ENCODE measurements at regions not wholly inside any gene's neighbourhood (a gene's known extent, or its start where the extent isn't known, plus 50 kb on each side); places are given as distances from the start of the nearest gene placed in this dataset.

GRCh38 chr2:18924386-18924785 lies 335.0 kb upstream of the NT5C1B start:
- Histone ChIP-seq H3K9ac (no peak overlapping the region), H4K20me1 (ENCODE audit: insufficient read depth) (no peaks in the 10 kb centered on the region), H3K4me1 (ENCODE audit: low read depth, poor library complexity, severe bottlenecking) (peaks cover 9% of the 10 kb centered on the region), H3K79me2 (ENCODE audit: insufficient read depth, low read depth) (no peaks in the 10 kb centered on the region), H3K4me2 (no peak overlapping the region), H3K4me3 (IDR thresholded peaks at IDR 0.05; ENCODE audit: insufficient read depth, low read depth, low read length) (no peak overlapping the region), H3K27ac (no peak overlapping the region), H3K36me3 (ENCODE audit: insufficient read depth) (no peaks in the 10 kb centered on the region), H2AFZ (ENCODE audit: low read depth) (no peak overlapping the region), H3K27me3 (ENCODE audit: insufficient read depth, low read depth) (no peaks in the 10 kb centered on the region)
- TF ChIP-seq, protein P1, sequence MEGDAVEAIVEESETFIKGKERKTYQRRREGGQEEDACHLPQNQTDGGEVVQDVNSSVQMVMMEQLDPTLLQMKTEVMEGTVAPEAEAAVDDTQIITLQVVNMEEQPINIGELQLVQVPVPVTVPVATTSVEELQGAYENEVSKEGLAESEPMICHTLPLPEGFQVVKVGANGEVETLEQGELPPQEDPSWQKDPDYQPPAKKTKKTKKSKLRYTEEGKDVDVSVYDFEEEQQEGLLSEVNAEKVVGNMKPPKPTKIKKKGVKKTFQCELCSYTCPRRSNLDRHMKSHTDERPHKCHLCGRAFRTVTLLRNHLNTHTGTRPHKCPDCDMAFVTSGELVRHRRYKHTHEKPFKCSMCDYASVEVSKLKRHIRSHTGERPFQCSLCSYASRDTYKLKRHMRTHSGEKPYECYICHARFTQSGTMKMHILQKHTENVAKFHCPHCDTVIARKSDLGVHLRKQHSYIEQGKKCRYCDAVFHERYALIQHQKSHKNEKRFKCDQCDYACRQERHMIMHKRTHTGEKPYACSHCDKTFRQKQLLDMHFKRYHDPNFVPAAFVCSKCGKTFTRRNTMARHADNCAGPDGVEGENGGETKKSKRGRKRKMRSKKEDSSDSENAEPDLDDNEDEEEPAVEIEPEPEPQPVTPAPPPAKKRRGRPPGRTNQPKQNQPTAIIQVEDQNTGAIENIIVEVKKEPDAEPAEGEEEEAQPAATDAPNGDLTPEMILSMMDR (conservative IDR thresholded peaks at IDR 0.05; ENCODE audit: low read depth, low read length), result no peak

DNA sequence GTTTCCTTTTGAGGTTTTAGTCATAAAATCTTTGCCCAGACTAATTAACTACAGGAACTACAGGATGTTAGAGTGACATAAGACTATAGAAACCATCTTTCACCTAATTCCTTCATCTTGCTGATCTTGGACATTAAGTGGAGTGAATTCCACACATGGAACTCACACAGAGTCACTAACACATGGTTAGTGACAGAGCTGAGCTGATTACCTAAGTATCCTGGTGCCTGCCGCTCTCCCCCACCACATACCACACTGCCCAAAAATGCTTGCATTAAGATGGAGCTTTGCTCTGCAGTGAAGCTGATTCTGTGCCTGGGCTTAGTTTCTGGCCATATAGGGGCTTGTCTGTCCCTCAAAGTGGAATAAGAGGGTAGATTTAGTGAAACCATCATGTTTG lies 332.9 kb upstream of the NT5C1B start:
- Histone ChIP-seq H3K27ac (no peak overlapping the region), H3K4me2 (no peak overlapping the region), H3K9ac (no peak overlapping the region), H3K4me3 (IDR thresholded peaks at IDR 0.05; ENCODE audit: insufficient read depth, low read depth, low read length) (no peak overlapping the region), H3K27me3 (ENCODE audit: insufficient read depth, low read depth) (no peaks in the 10 kb centered on the region), H2AFZ (ENCODE audit: low read depth) (no peak overlapping the region), H3K79me2 (ENCODE audit: insufficient read depth, low read depth) (no peaks in the 10 kb centered on the region), H3K4me1 (ENCODE audit: low read depth, poor library complexity, severe bottlenecking) (peaks cover 9% of the 10 kb centered on the region), H4K20me1 (ENCODE audit: insufficient read depth) (no peaks in the 10 kb centered on the region), H3K36me3 (ENCODE audit: insufficient read depth) (no peaks in the 10 kb centered on the region)
- TF ChIP-seq, protein P1 (conservative IDR thresholded peaks at IDR 0.05; ENCODE audit: low read depth, low read length), result no peak

- Histone ChIP-seq H3K79me2 (ENCODE audit: insufficient read depth, low read depth) (no peaks in the 10 kb centered on the region), H3K4me2 (no peak overlapping the region), H3K27me3 (ENCODE audit: insufficient read depth, low read depth) (no peaks in the 10 kb centered on the region), H2AFZ (ENCODE audit: low read depth) (no peak overlapping the region), H4K20me1 (ENCODE audit: insufficient read depth) (no peaks in the 10 kb centered on the region), H3K4me3 (IDR thresholded peaks at IDR 0.05; ENCODE audit: insufficient read depth, low read depth, low read length) (no peak overlapping the region), H3K4me1 (ENCODE audit: low read depth, poor library complexity, severe bottlenecking) (no peaks in the 10 kb centered on the region), H3K9ac (no peak overlapping the region), H3K36me3 (ENCODE audit: insufficient read depth) (no peaks in the 10 kb centered on the region), H3K27ac (no peak overlapping the region)
- TF ChIP-seq, protein P1 (conservative IDR thresholded peaks at IDR 0.05; ENCODE audit: low read depth, low read length), result no peak
These were observed 328.9 kb upstream of the NT5C1B start for GRCh38 chr2:18918280-18918679.

DNA sequence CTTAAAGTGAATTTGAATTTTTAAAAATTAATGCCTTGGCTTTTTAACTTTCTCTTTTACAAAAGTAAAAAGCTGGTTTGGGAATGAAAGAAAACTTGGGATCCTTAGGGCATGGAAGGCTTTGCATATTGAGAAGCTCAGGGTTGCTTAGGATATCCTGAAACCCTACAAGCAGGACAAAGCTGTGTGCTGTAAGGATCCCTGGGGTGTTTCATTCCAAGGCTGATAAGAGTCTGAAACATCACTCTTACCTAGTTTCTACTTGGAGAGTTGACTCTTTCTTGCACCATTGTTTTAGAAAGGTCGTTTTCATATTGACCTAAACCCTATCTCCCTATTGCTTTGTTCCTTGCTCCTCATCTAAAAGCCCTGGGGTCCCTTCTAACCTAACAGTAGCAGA lies 325.9 kb upstream of the NT5C1B start:
- Histone ChIP-seq H3K27ac (no peak overlapping the region), H3K9ac (no peak overlapping the region), H3K27me3 (ENCODE audit: insufficient read depth, low read depth) (no peaks in the 10 kb centered on the region), H3K36me3 (ENCODE audit: insufficient read depth) (no peaks in the 10 kb centered on the region), H3K4me1 (ENCODE audit: low read depth, poor library complexity, severe bottlenecking) (no peaks in the 10 kb centered on the region), H3K4me3 (IDR thresholded peaks at IDR 0.05; ENCODE audit: insufficient read depth, low read depth, low read length) (no peak overlapping the region), H3K4me2 (no peak overlapping the region), H4K20me1 (ENCODE audit: insufficient read depth) (no peaks in the 10 kb centered on the region), H2AFZ (ENCODE audit: low read depth) (no peak overlapping the region), H3K79me2 (ENCODE audit: insufficient read depth, low read depth) (no peaks in the 10 kb centered on the region)
- TF ChIP-seq, protein P1 (conservative IDR thresholded peaks at IDR 0.05; ENCODE audit: low read depth, low read length), result no peak
